Left lung (tissue), 4 donors: ENCODE measurements at regions not wholly inside any gene's neighbourhood (a gene's known extent, or its start where the extent isn't known, plus 50 kb on each side); places are given as distances from the start of the nearest gene placed in this dataset.

Experiments
- ATAC-seq: fragments of 200-7000 bp; cut with Tn5 transposase; one replicate; pipeline ENCODE4 v1.9.1; 2020; ENCODE audit warnings: moderate library complexity
- DNase-seq, 4 donors: peaks; one replicate each; pipeline ENCODE4 v3.0.0-alpha.2; 2013 to 2020
- H3K27ac ChIP-seq, 2 donors: fragments of 200-600 bp; sonication (generic) in 1 of 2; one replicate each; pipeline versions ENCODE4 v1.5.0 to v1.8.0; 2020 to 2021
- H3K27me3 ChIP-seq, 2 donors: fragments of 200-600 bp; sonication (generic) in 1 of 2; one replicate each; pipeline versions ENCODE4 v1.5.0 to v1.8.0; 2020 to 2021
- H3K36me3 ChIP-seq, 2 donors: fragments of 200-600 bp; sonication (generic) in 1 of 2; one replicate each; pipeline versions ENCODE4 v1.5.0 to v1.8.0; 2020 to 2021
- H3K4me1 ChIP-seq, 2 donors: fragments of 200-600 bp; one replicate each; pipeline ENCODE4 v1.8.0; 2021
- H3K4me3 ChIP-seq, 2 donors: fragments of 200-600 bp; sonication (generic) in 1 of 2; one replicate each; pipeline versions ENCODE4 v1.5.0 to v1.8.0; 2020 to 2021; ENCODE audit warnings: mild to moderate bottlenecking in 1 of 2
- H3K9me3 ChIP-seq, 2 donors: fragments of 200-600 bp; sonication (generic) in 1 of 2; one replicate each; pipeline versions ENCODE4 v1.5.0 to v1.8.0; 2020 to 2021
- CTCF ChIP-seq, 2 donors: fragments of 200-600 bp; sonication (generic) in 1 of 2; IDR thresholded peaks; one replicate each; pipeline versions ENCODE4 v1.5.0 to v1.8.0; 2021; ENCODE audit warnings: antibody characterized with exemption in 2 of 2
- intact Hi-C, 2 donors: fragments of 100-400 bp; cut with DNase I; formaldehyde crosslinking; loops; one replicate each; pipeline versions ENCODE4 v1.11.2 to v1.14.2; 2022
- donor health status: DM: no; HTN: yes; CAD: no.
- donor health status: DM: no; HTN: no; CAD: no.

- no peaks in the 10 kb centered on the region for H3K27me3 ChIP-seq
- DNase-seq (no peak), ATAC-seq (no peak)
- no peak for TF ChIP-seq CTCF (IDR thresholded peaks at IDR 0.05)
- no peaks in the 10 kb centered on the region for H3K4me1 ChIP-seq
- H3K9me3 ChIP-seq = no peaks in the 10 kb centered on the region
- no peaks in the 10 kb centered on the region for H3K36me3 ChIP-seq
- no peak overlapping the region for H3K27ac ChIP-seq
- intact Hi-C loops = no loop called here
- H3K4me3 ChIP-seq = no peak overlapping the region
Measured at GRCh38 chr2:36031471-36031870, 324.1 kb upstream of the CRIM1 start.

GRCh38 chr2:36027616-36028015 is 328.0 kb upstream of the CRIM1 start:
- Histone ChIP-seq H3K27ac (no peak overlapping the region), H3K36me3 (no peaks in the 10 kb centered on the region), H3K4me3 (no peak overlapping the region), H3K27me3 (no peaks in the 10 kb centered on the region), H3K4me1 (no peaks in the 10 kb centered on the region), H3K9me3 (no peaks in the 10 kb centered on the region)
- intact Hi-C loops = no loop called here
- TF ChIP-seq CTCF (IDR thresholded peaks at IDR 0.05) = no peak
- ATAC-seq (no peak), DNase-seq (no peak)

- H3K27ac ChIP-seq = no peak overlapping the region
Measured at GRCh38 chr2:36013064-36013463, 342.5 kb upstream of the CRIM1 start.

GRCh38 chr2:36006444-36006843 is 349.1 kb upstream of the CRIM1 start:
- DNase-seq (no peak), ATAC-seq (no peak)
- Histone ChIP-seq H3K27ac (no peak overlapping the region), H3K36me3 (no peaks in the 10 kb centered on the region), H3K4me1 (no peaks in the 10 kb centered on the region), H3K4me3 (no peak overlapping the region), H3K9me3 (no peaks in the 10 kb centered on the region), H3K27me3 (no peaks in the 10 kb centered on the region)
- no peak for TF ChIP-seq CTCF (IDR thresholded peaks at IDR 0.05)
- intact Hi-C loops = no loop called here

More at GRCh38 chr2:36013064-36013463, 342.5 kb upstream of the CRIM1 start:
- no peaks in the 10 kb centered on the region for H3K27me3 ChIP-seq
- intact Hi-C loops = no loop called here
- H3K4me3 ChIP-seq = no peak overlapping the region
- H3K9me3 ChIP-seq = no peaks in the 10 kb centered on the region
- no peaks in the 10 kb centered on the region for H3K36me3 ChIP-seq
- ATAC-seq (no peak), DNase-seq (no peak)
- no peaks in the 10 kb centered on the region for H3K4me1 ChIP-seq
- no peak for TF ChIP-seq CTCF (IDR thresholded peaks at IDR 0.05)

GRCh38 chr2:36002941-36003340 is 352.6 kb upstream of the CRIM1 start:
- H3K4me1 ChIP-seq = no peaks in the 10 kb centered on the region
- no peak overlapping the region for H3K4me3 ChIP-seq
- no peaks in the 10 kb centered on the region for H3K36me3 ChIP-seq
- no peaks in the 10 kb centered on the region for H3K27me3 ChIP-seq
- no peak for DNase-seq
- H3K27ac ChIP-seq = no peak overlapping the region
- intact Hi-C loops = no loop called here
- TF ChIP-seq CTCF (IDR thresholded peaks at IDR 0.05) = no peak
- no peak for ATAC-seq
- no peaks in the 10 kb centered on the region for H3K9me3 ChIP-seq
